Thyroid gland (tissue), 4 donors: ENCODE measurements at regions not wholly inside any gene's neighbourhood (a gene's known extent, or its start where the extent isn't known, plus 50 kb on each side); places are given as distances from the start of the nearest gene placed in this dataset.

Experiments
- DNase-seq, 2 donors: peaks; one replicate each; pipeline ENCODE4 v3.0.0-alpha.2; 2019
- H3K27ac ChIP-seq, 3 donors: fragments of 200-600 bp; sonication (generic); 1 replicate in 2 of 3; 2 replicates in 1 of 3; pipeline ENCODE4 v1.5.1; 2016 to 2019; ENCODE audit warnings: mild to moderate bottlenecking in 1 of 3, moderate library complexity in 1 of 3
- H3K27me3 ChIP-seq: fragments of 200-600 bp; sonication (generic); one replicate; pipeline ENCODE4 v1.5.1; 2019
- H3K36me3 ChIP-seq, 2 donors: fragments of 200-600 bp; sonication (generic); one replicate each; pipeline ENCODE4 v1.5.1; 2016 to 2019
- H3K4me1 ChIP-seq, 2 donors: fragments of 200-600 bp; sonication (generic); one replicate each; pipeline ENCODE4 v1.5.1; 2017 to 2019
- H3K4me3 ChIP-seq, 3 donors: fragments of 200-600 bp; sonication (generic); replicated peaks in 1 of 3; 1 replicate in 2 of 3; 2 replicates in 1 of 3; pipeline ENCODE4 v1.5.1; 2016; ENCODE audit warnings: mild to moderate bottlenecking in 1 of 3
- H3K9me3 ChIP-seq: fragments of 200-600 bp; sonication (generic); one replicate; pipeline ENCODE4 v1.5.1; 2017
- CTCF ChIP-seq, 6 experiments: fragments of 200-600 bp in 3 of 6; fragments of 450-650 bp in 3 of 6; sonication (generic) in 3 of 6; IDR thresholded peaks; one replicate each; pipeline ENCODE4 v1.5.1; 2016 to 2019; ENCODE audit warnings: antibody characterized with exemption in 6 of 6, mild to moderate bottlenecking in 2 of 6, inconsistent platforms in 1 of 6, moderate library complexity in 1 of 6
- POLR2A ChIP-seq, 2 donors: fragments of 450-650 bp; IDR thresholded peaks; one replicate each; pipeline ENCODE4 v1.6.1; 2017; ENCODE audit warnings: antibody characterized with exemption in 2 of 2, mild to moderate bottlenecking in 2 of 2, moderate library complexity in 1 of 2
- WGBS, 2 donors: methylation state at CpG; one replicate each; pipeline ENCODE4 v1.1.5; 2017; 5-methylcytosine and 5-hydroxymethylcytosine counted together
- intact Hi-C: fragments of 100-400 bp; cut with DNase I; formaldehyde crosslinking; loops from one replicate; pipeline ENCODE4 v1.15.1; 2023

DNA sequence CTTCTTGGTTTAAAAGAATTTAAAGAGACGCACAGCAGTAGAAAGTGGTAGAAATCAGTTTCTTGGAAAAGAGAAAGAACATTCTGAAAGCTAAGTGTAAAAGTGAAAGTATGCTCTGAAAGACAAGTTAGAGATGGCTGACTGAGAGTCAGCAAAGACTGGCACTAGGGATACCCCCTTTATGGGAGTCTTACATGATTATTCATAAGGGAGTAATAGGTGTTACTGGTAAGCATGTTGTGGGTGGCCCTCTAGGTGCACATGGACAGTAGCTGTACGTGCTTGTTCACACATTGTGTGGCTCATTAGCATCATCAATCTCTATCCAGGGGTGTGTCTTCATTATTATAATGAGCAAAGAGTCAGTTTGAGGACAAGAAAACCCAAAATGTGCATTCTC lies 816.2 kb downstream of the CBLN2 start:
- no peak for DNase-seq
- Histone ChIP-seq H3K27me3 (no peaks in the 10 kb centered on the region), H3K27ac (no peak overlapping the region), H3K9me3 (no peaks in the 10 kb centered on the region), H3K36me3 (no peaks in the 10 kb centered on the region), H3K4me1 (no peaks in the 10 kb centered on the region), H3K4me3 (no peak overlapping the region)
- TF ChIP-seq POLR2A (IDR thresholded peaks at IDR 0.05) (no peak), CTCF (IDR thresholded peaks at IDR 0.05) (no peak)
- intact Hi-C loops, result no loop called here
- 38 to 94% methylated on average over 2 of the region's 2 CpGs for WGBS, 2 donors

GRCh38 chr18:71725256-71725655 lies 818.9 kb downstream of the CBLN2 start:
- Histone ChIP-seq H3K9me3 (no peaks in the 10 kb centered on the region), H3K4me3 (no peak overlapping the region), H3K4me1 (no peaks in the 10 kb centered on the region), H3K27ac (no peak overlapping the region), H3K36me3 (no peaks in the 10 kb centered on the region), H3K27me3 (no peaks in the 10 kb centered on the region)
- WGBS, 2 donors, result 84 to 88% methylated on average over 2 of the region's 2 CpGs
- intact Hi-C loops, result no loop called here
- DNase-seq, result no peak
- TF ChIP-seq CTCF (IDR thresholded peaks at IDR 0.05) (no peak), POLR2A (IDR thresholded peaks at IDR 0.05) (no peak)

- 76 to 81% methylated on average over 1 of the region's 1 CpG for WGBS, 2 donors
- no peaks in the 10 kb centered on the region for H3K4me1 ChIP-seq
- no peak for DNase-seq
- TF ChIP-seq POLR2A (IDR thresholded peaks at IDR 0.05), result no peak
- no peak for TF ChIP-seq CTCF (IDR thresholded peaks at IDR 0.05)
- no peaks in the 10 kb centered on the region for H3K27me3 ChIP-seq
- intact Hi-C loops, result no loop called here
- H3K4me3 ChIP-seq, result no peak overlapping the region
- H3K9me3 ChIP-seq, result no peaks in the 10 kb centered on the region
- H3K27ac ChIP-seq, result no peak overlapping the region
- no peaks in the 10 kb centered on the region for H3K36me3 ChIP-seq
Observed at GRCh38 chr18:71707985-71708500, 836.1 kb downstream of the CBLN2 start.

DNA sequence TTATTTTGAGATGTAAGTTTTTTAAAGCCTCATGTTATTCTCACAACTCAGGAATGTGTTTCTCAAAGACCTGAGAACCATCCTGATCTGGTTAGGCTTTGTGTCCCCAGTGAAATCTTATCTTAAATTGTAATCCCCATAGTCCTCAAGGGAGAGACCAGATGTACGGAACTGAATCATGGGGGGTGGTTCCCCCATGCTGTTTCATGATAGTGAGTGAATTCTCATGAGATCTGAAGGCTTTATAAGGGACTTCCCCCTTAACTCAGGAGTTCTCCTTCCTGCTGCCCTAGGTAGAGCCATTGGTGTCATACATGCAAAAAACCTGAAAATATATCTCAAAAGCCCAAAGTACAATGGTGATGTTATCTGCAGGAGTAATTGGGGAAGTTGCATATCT lies 836.7 kb downstream of the CBLN2 start:
- intact Hi-C loops, result no loop called here
- Histone ChIP-seq H3K4me1 (no peaks in the 10 kb centered on the region), H3K4me3 (no peak overlapping the region), H3K9me3 (no peaks in the 10 kb centered on the region), H3K27me3 (no peaks in the 10 kb centered on the region), H3K27ac (no peak overlapping the region), H3K36me3 (no peaks in the 10 kb centered on the region)
- no peak for DNase-seq
- TF ChIP-seq POLR2A (IDR thresholded peaks at IDR 0.05) (no peak), CTCF (IDR thresholded peaks at IDR 0.05) (no peak)
- 53 to 62% methylated on average over 1 of the region's 1 CpG for WGBS, 2 donors

GRCh38 chr18:71689416-71690160 lies 854.6 kb downstream of the CBLN2 start:
- Histone ChIP-seq H3K36me3 (no peaks in the 10 kb centered on the region), H3K27ac (no peak overlapping the region), H3K27me3 (no peaks in the 10 kb centered on the region), H3K9me3 (no peaks in the 10 kb centered on the region), H3K4me3 (no peak overlapping the region), H3K4me1 (no peaks in the 10 kb centered on the region)
- intact Hi-C loops, result no loop called here
- DNase-seq, result no peak
- WGBS, 2 donors, result 81 to 83% methylated on average over 2 of the region's 2 CpGs
- TF ChIP-seq POLR2A (IDR thresholded peaks at IDR 0.05), result no peak
